ENCODE measurements at regions not wholly inside any gene's neighbourhood (a gene's known extent, or its start where the extent isn't known, plus 50 kb on each side); places are given as distances from the start of the nearest gene placed in this dataset.

DNA sequence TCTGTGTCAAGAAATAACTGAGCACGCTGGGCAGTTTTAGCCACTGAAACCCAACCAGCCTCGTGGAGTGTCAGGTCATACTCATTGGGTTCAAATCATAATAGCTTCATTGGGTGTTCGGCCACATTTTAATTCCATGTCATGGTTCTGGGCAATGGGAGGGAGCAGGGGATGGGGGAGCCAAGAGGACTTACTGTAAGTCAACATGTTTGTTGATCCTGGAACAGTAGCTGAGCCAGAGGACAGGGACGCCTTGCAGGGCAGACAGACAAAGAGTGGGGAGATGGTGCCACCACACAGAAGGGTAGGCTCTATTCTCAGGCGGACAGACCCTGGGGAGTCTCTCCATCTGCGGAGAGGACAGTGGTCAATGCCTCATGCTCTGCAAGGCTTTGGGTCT, 161.1 kb downstream of the ZBTB18 start:
- Mint-ChIP-seq H3K9me3 (peaks cover 0 to 8% (median 3%) of the 10 kb centered on the region in 7 donors), H3K27ac (no peak overlapping the region), H3K36me3 (peaks cover 0 to 3% of the 10 kb centered on the region in 2 donors), H3K27me3 (ENCODE audit: low read depth in 3 of 3) (peaks cover 0 to 6% (median 0%) of the 10 kb centered on the region in 3 donors), H3K4me1 (peaks cover 18% of the 10 kb centered on the region), H3K4me3 (no peak overlapping the region)
- Histone ChIP-seq H3K4me1 (ENCODE audit: control insufficient read depth in 1 of 2, insufficient read depth in 2 of 2, low read length in 2 of 2) (peaks cover 20 to 24% of the 10 kb centered on the region in 2 donors), H3K4me3 (replicated peaks in 1 of 3; ENCODE audit: low read depth in 2 of 3, low read length in 3 of 3) (no peak overlapping the region), H3K36me3 (replicated peaks in 1 of 2; ENCODE audit: control insufficient read depth in 1 of 2, insufficient read depth in 2 of 2, low read length in 2 of 2) (no peaks in the 10 kb centered on the region), H3K27me3 (ENCODE audit: control insufficient read depth in 2 of 2, insufficient read depth in 2 of 2, low read length in 2 of 2) (no peaks in the 10 kb centered on the region), H3K79me2 (ENCODE audit: insufficient read depth, low read length) (no peaks in the 10 kb centered on the region), H2AFZ (ENCODE audit: insufficient read depth, low read depth, low read length, poor library complexity, severe bottlenecking) (no peak overlapping the region), H3K9ac (ENCODE audit: insufficient read depth, low read length, poor library complexity, severe bottlenecking) (no peak overlapping the region), H3K27ac (ENCODE audit: low read depth in 1 of 2, low read length in 2 of 2) (no peak overlapping the region), H3K4me2 (replicated peaks; ENCODE audit: extremely low read depth, low read length, poor library complexity, severe bottlenecking) (no peak overlapping the region), H4K20me1 (ENCODE audit: insufficient read depth, low read length) (no peaks in the 10 kb centered on the region), H3K9me3 (replicated peaks in 1 of 2; ENCODE audit: control insufficient read depth in 1 of 2, insufficient read depth in 1 of 2, low read length in 2 of 2) (no peaks in the 10 kb centered on the region)
- TF ChIP-seq CTCF (IDR thresholded peaks at IDR 0.05) = no peak
- no peak for DNase-seq
- intact Hi-C loops (cut with micrococcal nuclease) = no loop called here
- 96% methylated on average over 6 of the region's 6 CpGs for WGBS (ENCODE audit: insufficient coverage)

GRCh38 chr1:244212797-244213475, 161.9 kb downstream of the ZBTB18 start:
- Histone ChIP-seq H3K36me3 (replicated peaks in 1 of 2; ENCODE audit: control insufficient read depth in 1 of 2, insufficient read depth in 2 of 2, low read length in 2 of 2) (no peaks in the 10 kb centered on the region), H3K79me2 (ENCODE audit: insufficient read depth, low read length) (no peaks in the 10 kb centered on the region), H3K9me3 (replicated peaks in 1 of 2; ENCODE audit: control insufficient read depth in 1 of 2, insufficient read depth in 1 of 2, low read length in 2 of 2) (no peaks in the 10 kb centered on the region), H3K27ac (ENCODE audit: low read depth in 1 of 2, low read length in 2 of 2) (no peak overlapping the region), H3K4me2 (replicated peaks; ENCODE audit: extremely low read depth, low read length, poor library complexity, severe bottlenecking) (no peak overlapping the region), H3K27me3 (ENCODE audit: control insufficient read depth in 2 of 2, insufficient read depth in 2 of 2, low read length in 2 of 2) (no peaks in the 10 kb centered on the region), H3K4me3 (replicated peaks in 1 of 3; ENCODE audit: low read depth in 2 of 3, low read length in 3 of 3) (no peak overlapping the region), H3K9ac (ENCODE audit: insufficient read depth, low read length, poor library complexity, severe bottlenecking) (no peak overlapping the region), H3K4me1 (ENCODE audit: control insufficient read depth in 1 of 2, insufficient read depth in 2 of 2, low read length in 2 of 2) (peaks cover 20 to 24% of the 10 kb centered on the region in 2 donors), H2AFZ (ENCODE audit: insufficient read depth, low read depth, low read length, poor library complexity, severe bottlenecking) (no peak overlapping the region), H4K20me1 (ENCODE audit: insufficient read depth, low read length) (no peaks in the 10 kb centered on the region)
- no peak overlapping the region for H3K4me3 Mint-ChIP-seq
- no CpG with 5 or more reads among the region's 8 CpGs for WGBS (ENCODE audit: insufficient coverage)
- H3K36me3 Mint-ChIP-seq = peaks cover 0 to 3% of the 10 kb centered on the region in 2 donors
- no peak for TF ChIP-seq CTCF (IDR thresholded peaks at IDR 0.05)
- intact Hi-C loops (cut with micrococcal nuclease) = no loop called here
- peaks cover 0 to 8% (median 3%) of the 10 kb centered on the region in 7 donors for H3K9me3 Mint-ChIP-seq
- no peak for DNase-seq
- peaks cover 0 to 6% (median 0%) of the 10 kb centered on the region in 3 donors for H3K27me3 Mint-ChIP-seq (ENCODE audit: low read depth in 3 of 3)
- H3K27ac Mint-ChIP-seq = no peak overlapping the region
- peaks cover 18% of the 10 kb centered on the region for H3K4me1 Mint-ChIP-seq

Data from CD14-positive monocyte (primary cell).